HL-60 (cell line): ENCODE measurements at regions not wholly inside any gene's neighbourhood (a gene's known extent, or its start where the extent isn't known, plus 50 kb on each side); places are given as distances from the start of the nearest gene placed in this dataset.

Source experiments
- DNase-seq, 2 experiments: peaks; one replicate each; pipeline ENCODE4 v3.0.0-alpha.2; 2010 to 2020; ENCODE audit warnings: low read depth in 1 of 2, low spot score in 1 of 2
- H3K27ac ChIP-seq: fragments of 250-450 bp; sonication (Bioruptor Pico); replicated peaks from 2 replicates; pipeline ENCODE4 v1.5.1; 2020; ENCODE audit warnings: mild to moderate bottlenecking, moderate library complexity
- H3K27me3 ChIP-seq: fragments of 250-450 bp; sonication (Bioruptor Pico); 2 replicates; pipeline ENCODE4 v1.5.1; 2021; ENCODE audit warnings: mild to moderate bottlenecking, moderate library complexity; ENCODE audit not compliant: insufficient read depth, poor library complexity, severe bottlenecking
- H3K4me3 ChIP-seq: replicated peaks from 2 replicates; pipeline ENCODE4 v1.5.1; 2011; ENCODE audit warnings: mild to moderate bottlenecking, control low read depth, low read length; ENCODE audit not compliant: insufficient read depth
- GABPA ChIP-seq: IDR thresholded peaks from 2 replicates; pipeline ENCODE4 v1.6.1; 2012; ENCODE audit warnings: low read depth
- POLR2AphosphoS5 ChIP-seq: IDR thresholded peaks from 2 replicates; pipeline ENCODE4 v1.6.1; 2012; ENCODE audit warnings: low read depth
- SPI1 ChIP-seq: IDR thresholded peaks from 2 replicates; pipeline ENCODE4 v1.6.1; 2012; ENCODE audit warnings: low read depth, mild to moderate bottlenecking, borderline replicate concordance
- TF ChIP-seq, protein P1 (sequence below): IDR thresholded peaks from one replicate; pipeline ENCODE4 v1.5.1; 2011; ENCODE audit warnings: low read length, control low read depth, inconsistent platforms; ENCODE audit not compliant: insufficient read depth
- TF ChIP-seq, protein P2 (sequence below): IDR thresholded peaks from 2 replicates; pipeline ENCODE4 v1.6.1; 2012; ENCODE audit warnings: low read depth; ENCODE audit not compliant: insufficient replicate concordance

- Histone ChIP-seq H3K27ac (no peak overlapping the region), H3K4me3 (no peak overlapping the region), H3K27me3 (no peaks in the 10 kb centered on the region)
- no peak for TF ChIP-seq SPI1
- no peak for TF ChIP-seq GABPA
- TF ChIP-seq, protein P1, sequence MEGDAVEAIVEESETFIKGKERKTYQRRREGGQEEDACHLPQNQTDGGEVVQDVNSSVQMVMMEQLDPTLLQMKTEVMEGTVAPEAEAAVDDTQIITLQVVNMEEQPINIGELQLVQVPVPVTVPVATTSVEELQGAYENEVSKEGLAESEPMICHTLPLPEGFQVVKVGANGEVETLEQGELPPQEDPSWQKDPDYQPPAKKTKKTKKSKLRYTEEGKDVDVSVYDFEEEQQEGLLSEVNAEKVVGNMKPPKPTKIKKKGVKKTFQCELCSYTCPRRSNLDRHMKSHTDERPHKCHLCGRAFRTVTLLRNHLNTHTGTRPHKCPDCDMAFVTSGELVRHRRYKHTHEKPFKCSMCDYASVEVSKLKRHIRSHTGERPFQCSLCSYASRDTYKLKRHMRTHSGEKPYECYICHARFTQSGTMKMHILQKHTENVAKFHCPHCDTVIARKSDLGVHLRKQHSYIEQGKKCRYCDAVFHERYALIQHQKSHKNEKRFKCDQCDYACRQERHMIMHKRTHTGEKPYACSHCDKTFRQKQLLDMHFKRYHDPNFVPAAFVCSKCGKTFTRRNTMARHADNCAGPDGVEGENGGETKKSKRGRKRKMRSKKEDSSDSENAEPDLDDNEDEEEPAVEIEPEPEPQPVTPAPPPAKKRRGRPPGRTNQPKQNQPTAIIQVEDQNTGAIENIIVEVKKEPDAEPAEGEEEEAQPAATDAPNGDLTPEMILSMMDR, result no peak
- TF ChIP-seq POLR2AphosphoS5, result no peak
- TF ChIP-seq, protein P2, sequence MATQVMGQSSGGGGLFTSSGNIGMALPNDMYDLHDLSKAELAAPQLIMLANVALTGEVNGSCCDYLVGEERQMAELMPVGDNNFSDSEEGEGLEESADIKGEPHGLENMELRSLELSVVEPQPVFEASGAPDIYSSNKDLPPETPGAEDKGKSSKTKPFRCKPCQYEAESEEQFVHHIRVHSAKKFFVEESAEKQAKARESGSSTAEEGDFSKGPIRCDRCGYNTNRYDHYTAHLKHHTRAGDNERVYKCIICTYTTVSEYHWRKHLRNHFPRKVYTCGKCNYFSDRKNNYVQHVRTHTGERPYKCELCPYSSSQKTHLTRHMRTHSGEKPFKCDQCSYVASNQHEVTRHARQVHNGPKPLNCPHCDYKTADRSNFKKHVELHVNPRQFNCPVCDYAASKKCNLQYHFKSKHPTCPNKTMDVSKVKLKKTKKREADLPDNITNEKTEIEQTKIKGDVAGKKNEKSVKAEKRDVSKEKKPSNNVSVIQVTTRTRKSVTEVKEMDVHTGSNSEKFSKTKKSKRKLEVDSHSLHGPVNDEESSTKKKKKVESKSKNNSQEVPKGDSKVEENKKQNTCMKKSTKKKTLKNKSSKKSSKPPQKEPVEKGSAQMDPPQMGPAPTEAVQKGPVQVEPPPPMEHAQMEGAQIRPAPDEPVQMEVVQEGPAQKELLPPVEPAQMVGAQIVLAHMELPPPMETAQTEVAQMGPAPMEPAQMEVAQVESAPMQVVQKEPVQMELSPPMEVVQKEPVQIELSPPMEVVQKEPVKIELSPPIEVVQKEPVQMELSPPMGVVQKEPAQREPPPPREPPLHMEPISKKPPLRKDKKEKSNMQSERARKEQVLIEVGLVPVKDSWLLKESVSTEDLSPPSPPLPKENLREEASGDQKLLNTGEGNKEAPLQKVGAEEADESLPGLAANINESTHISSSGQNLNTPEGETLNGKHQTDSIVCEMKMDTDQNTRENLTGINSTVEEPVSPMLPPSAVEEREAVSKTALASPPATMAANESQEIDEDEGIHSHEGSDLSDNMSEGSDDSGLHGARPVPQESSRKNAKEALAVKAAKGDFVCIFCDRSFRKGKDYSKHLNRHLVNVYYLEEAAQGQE, result no peak
- no peak for DNase-seq
Observed at GRCh38 chr12:19749906-19750574, 310.7 kb downstream of the AEBP2 start.

- H3K27ac ChIP-seq, result no peak overlapping the region
- no peak for TF ChIP-seq GABPA
- TF ChIP-seq, protein P2, result no peak
- no peak for TF ChIP-seq SPI1
- TF ChIP-seq, protein P1, result no peak
- no peak for TF ChIP-seq POLR2AphosphoS5
- no peaks in the 10 kb centered on the region for H3K27me3 ChIP-seq
- no peak for DNase-seq
- H3K4me3 ChIP-seq, result no peak overlapping the region
Observed at GRCh38 chr12:19751078-19751477, 311.8 kb downstream of the AEBP2 start.

- TF ChIP-seq, protein P2, result no peak
- TF ChIP-seq GABPA, result no peak
- TF ChIP-seq, protein P1, result no peak
- TF ChIP-seq POLR2AphosphoS5, result no peak
- no peak for TF ChIP-seq SPI1
- no peak for DNase-seq
Observed at GRCh38 chr12:19752712-19753111, 313.4 kb downstream of the AEBP2 start.

More at GRCh38 chr12:19752712-19753111, 313.4 kb downstream of the AEBP2 start:
- Histone ChIP-seq H3K4me3 (no peak overlapping the region), H3K27me3 (no peaks in the 10 kb centered on the region), H3K27ac (no peak overlapping the region)
